GOT3 (cell line): ENCODE measurements at regions not wholly inside any gene's neighbourhood (a gene's known extent, or its start where the extent isn't known, plus 50 kb on each side); places are given as distances from the start of the nearest gene placed in this dataset.

Experiments
- DNase-seq: peaks from one replicate; lab custom pipeline; 2025; ENCODE audit warnings: mixed read lengths; lab: John Stamatoyannopoulos, UW

- DNase-seq = no peak
Measured at GRCh38 chr3:23644099-23644498, 161.7 kb upstream of the UBE2E1 start.

GRCh38 chr3:23644676-23645075, 161.1 kb upstream of the UBE2E1 start:
- DNase-seq = no peak

- no peak for DNase-seq
Measured at GRCh38 chr3:23645533-23646183, 160.1 kb upstream of the UBE2E1 start.

- no peak for DNase-seq
Measured at GRCh38 chr3:23646184-23646920, 159.4 kb upstream of the UBE2E1 start.

GRCh38 chr3:23647706-23648258, 158.0 kb upstream of the UBE2E1 start:
- DNase-seq = no peak

- peak; percentile 14 for DNase-seq
Measured at GRCh38 chr3:23648326-23648995, 157.3 kb upstream of the UBE2E1 start.

GRCh38 chr3:23648996-23649395, 156.8 kb upstream of the UBE2E1 start:
- no peak for DNase-seq

- DNase-seq = no peak
Measured at GRCh38 chr3:23649448-23649847, 156.3 kb upstream of the UBE2E1 start.

- DNase-seq = no peak
Measured at GRCh38 chr3:23650371-23651140, 155.2 kb upstream of the UBE2E1 start.

GRCh38 chr3:23653647-23654525, 151.9 kb upstream of the UBE2E1 start:
- no peak for DNase-seq

GRCh38 chr3:23654571-23654970, 151.2 kb upstream of the UBE2E1 start:
- no peak for DNase-seq

- DNase-seq = no peak
Measured at GRCh38 chr3:23655749-23656148, 150.0 kb upstream of the UBE2E1 start.

GRCh38 chr3:23656199-23656598, 149.6 kb upstream of the UBE2E1 start:
- no peak for DNase-seq

GRCh38 chr3:23656821-23657220, 148.9 kb upstream of the UBE2E1 start:
- no peak for DNase-seq

GRCh38 chr3:23657647-23658046, 148.1 kb upstream of the UBE2E1 start:
- DNase-seq = no peak

- no peak for DNase-seq
Measured at GRCh38 chr3:23659274-23659673, 146.5 kb upstream of the UBE2E1 start.

GRCh38 chr3:23659840-23660430, 145.8 kb upstream of the UBE2E1 start:
- no peak for DNase-seq

- DNase-seq = no peak
Measured at GRCh38 chr3:23662079-23662617, 143.6 kb upstream of the UBE2E1 start.

- DNase-seq = no peak
Measured at GRCh38 chr3:23663246-23663645, 142.5 kb upstream of the UBE2E1 start.

GRCh38 chr3:23663661-23664186, 142.0 kb upstream of the UBE2E1 start:
- DNase-seq = no peak
